ENCODE measurements at regions not wholly inside any gene's neighbourhood (a gene's known extent, or its start where the extent isn't known, plus 50 kb on each side); places are given as distances from the start of the nearest gene placed in this dataset.

DNA sequence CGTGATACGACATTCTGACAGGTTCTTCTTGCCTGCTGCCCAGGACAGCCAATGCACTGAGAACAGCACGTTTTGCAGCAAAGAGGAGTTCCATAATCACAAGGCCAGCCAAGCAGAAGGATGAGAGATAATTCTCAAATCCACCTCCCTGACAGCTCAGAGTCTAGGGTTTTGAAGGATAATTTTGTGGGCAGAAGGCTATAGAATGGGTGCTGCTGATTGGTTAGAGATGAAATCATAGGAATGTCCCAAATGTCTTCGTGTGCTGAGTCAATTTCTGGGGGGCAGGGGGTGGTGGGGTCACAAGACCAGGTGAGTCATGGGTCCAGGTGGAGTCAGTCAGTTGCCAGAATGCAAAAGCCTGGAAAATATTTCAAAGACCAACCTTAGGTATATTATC is 175.5 kb upstream of the SLC30A5 start:
- DNase-seq (ENCODE audit: low spot score): no peak
- FAIRE-seq: no peak

DNA sequence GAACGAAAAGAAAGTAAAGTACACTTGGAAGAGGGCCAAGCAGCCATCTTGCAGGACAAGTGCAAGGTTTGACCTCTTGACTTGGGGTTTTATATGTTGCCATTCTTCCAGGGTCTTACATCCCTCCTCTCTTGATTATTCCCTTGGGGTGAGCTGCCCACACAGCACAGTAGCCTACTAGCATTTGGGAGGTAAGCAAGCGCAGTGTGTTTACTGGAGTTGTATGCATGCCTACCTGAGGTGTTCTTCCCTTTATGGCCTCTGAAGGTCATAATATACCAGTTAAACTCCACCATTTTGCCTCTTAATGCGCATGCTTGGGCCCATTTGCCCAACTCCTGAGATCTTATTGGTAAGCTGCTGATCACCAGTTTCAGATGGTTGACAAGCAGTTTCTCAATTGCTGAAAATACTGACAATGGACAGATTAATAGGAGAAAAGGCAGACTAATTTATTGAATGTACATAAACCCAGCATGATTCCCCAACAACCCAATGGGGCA is 173.8 kb upstream of the SLC30A5 start:
- DNase-seq (ENCODE audit: low spot score) (no peak), FAIRE-seq (no peak)

DNA sequence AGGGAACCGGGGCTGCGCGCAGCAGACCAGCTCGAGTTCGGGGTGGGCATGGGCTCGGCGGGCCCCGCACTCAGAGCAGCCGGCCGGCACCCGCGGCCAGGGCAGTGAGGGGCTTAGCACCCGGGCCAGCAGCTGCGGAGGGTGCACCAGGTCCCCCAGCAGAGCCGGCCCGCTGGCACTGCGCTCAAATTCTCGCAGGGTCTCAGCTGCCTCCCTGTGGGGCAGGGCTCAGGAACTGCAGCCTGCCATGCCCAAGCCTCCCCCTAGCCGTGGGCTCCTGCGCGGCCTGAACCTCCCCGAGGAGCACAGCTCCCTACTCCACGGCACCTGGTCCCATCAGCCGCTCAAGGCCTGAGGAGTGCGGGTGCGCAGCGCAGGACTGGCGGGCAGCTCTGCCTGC is 172.9 kb upstream of the SLC30A5 start:
- DNase-seq (ENCODE audit: low spot score) (no peak), FAIRE-seq (no peak)

DNA sequence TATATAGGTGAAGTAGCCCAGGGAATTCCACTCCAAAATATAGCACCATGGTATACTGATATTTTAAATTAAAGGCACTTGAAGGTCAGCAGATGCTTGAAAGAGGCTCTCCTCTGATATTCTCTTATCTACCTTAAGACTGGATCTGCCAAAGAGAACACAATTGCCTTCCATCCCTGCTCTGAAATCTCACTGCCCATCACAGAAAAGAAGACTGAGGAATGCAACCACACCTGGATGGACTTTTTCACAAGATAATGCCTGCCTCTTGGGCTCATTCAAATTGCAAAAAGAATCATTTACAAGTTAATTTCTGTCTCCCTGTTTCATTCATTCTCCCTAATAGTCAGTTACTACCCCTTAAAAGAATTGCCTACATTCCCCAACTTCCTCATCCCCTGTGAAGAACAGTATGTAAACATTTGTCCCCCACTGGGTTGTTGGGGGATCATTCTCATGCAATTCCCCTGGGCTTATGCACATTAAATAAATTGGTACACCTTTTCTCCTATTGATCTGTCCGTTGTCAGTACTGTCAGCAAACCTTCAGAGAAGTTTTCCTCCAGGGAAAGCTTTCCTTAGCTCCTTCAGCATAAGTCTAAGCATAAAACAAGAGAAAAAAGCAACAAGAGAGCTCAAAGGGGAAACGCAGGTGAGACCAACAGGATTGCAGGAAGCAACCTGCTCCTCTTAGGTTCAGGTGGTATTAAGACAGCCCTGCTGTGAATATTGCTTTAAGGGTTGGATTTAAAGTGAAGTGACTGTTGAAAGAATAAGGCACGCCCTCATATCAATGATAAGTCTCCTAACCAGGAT is 171.4 kb upstream of the SLC30A5 start:
- DNase-seq (ENCODE audit: low spot score) (no peak), FAIRE-seq (no peak)

DNA sequence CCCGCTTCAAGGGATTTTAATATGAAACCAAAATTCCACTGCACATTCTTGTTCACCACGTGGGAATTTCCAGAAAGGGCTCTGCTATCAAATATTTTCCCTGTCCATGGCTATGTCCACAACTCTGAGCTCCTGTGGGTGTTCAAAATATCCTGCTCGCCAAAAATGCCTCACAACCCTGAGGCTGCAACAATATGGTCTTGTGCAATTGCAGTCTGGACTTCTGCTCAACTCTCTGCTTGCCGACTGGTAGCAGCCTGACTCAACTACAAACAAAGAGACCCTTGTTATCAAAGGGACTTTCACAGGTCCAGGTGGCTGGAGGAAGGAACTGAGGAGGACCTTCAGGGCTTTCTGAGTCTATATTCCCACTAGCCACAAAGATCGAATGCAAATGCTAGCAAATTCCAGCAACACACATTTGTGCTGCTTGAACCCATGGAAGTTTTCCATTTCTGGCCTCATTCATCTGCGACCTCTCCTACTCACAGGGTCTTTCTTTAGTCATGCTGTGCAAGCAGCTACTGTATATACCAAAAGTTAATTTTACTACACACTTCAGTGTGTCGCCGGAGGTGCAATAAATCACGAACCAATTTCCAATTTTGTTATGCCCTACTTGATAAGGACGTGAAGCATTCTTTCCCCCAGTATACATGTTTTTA is 169.2 kb upstream of the SLC30A5 start:
- DNase-seq (ENCODE audit: low spot score) (no peak), FAIRE-seq (no peak)

DNA sequence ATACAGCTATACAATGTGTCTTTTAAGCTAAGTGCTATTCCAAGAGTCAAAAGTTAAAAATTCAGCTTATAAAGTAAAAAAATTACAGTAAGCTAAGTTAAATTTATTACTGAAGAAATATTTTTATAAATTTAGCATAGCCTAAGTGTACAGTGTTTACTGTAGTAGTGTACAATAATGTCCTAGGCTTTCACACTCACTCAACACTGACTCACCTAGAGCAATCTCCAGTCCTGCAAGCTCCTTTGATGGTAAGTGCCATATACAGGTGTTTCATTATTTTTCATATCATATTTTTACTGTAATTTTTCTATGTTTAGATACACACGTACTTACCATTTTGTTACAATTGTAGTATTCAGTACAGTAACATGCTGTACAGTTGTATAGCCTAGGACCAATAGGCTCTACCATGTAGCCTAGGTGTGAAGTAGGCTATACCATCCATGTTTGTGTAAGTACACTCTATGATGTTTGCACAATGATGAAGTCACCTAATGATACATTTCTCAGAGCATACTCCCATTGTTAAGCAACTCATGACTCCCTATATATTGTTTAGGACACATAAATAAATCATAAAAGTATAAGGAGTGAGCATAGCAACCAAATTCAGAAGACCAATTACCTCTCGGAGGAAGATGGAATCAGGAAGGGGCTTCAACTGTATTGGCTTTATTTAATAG is 165.1 kb upstream of the SLC30A5 start:
- FAIRE-seq: no peak
- no peak for DNase-seq (ENCODE audit: low spot score)

DNA sequence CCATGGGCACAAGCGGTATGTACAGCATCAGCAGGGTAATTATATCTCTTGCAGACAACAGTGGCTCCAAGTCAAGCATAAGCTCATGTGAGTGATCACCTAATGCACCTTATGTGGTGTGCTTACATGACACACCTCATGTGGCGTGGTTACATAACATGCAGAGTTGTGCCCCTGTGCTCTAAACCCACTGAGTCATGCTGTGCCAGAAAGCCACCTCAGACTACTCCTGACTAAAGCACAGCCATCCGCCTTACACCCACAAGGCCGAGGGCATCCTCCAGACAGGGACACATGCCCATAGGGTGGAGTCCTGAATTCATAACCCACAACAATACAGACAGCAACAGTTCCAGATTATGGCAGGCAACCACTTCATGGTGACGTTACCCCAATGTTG is 163.7 kb upstream of the SLC30A5 start:
- FAIRE-seq (no peak), DNase-seq (ENCODE audit: low spot score) (no peak)

DNA sequence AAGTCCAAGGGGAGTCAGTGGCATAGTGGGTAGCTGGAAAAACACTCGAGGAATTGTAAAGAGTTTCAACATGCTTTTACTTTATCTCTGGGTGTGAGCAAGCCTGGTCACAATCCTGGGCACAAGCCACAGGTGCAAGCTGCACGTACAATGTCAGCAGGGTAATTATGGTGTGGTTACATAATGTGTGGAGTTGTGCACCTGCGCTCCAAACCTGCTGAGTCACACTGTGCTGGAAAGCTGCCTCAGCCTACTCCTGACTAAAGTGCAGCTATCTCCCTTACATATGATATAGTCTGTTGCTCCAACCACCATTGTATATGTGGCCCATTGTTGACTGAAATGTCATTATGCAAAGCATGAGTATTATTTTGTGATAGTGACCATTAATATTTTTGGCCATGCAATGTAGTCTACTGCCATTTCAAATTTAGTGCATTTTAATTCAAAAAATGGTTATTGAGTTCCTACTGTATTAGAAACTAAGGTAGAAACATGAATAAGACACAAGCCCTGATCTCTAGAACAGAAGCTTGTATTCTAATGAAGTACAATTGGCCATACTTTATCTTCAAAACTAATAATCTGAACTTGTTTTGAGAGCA is 160.9 kb upstream of the SLC30A5 start:
- DNase-seq (ENCODE audit: low spot score) (no peak), FAIRE-seq (no peak)

DNA sequence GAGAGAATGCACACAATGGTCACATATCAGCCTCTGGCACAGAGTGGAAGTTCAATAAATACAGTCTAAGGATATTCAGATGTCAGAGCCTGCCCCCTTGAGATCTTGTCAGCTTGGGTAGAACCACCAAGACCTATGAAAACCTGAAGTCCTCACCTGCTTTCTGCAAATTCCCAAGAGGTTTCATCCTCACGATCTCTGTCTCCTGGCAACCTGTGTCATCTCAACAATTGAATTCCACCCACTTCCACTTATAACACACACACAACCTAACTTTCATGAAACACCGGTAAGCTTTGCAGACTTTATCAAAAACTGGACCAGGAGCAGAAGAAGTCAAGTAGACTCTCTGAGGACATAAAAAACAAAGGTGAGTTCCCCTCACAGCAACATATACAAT is 151.6 kb upstream of the SLC30A5 start:
- DNase-seq (ENCODE audit: low spot score): no peak
- FAIRE-seq: no peak

DNA sequence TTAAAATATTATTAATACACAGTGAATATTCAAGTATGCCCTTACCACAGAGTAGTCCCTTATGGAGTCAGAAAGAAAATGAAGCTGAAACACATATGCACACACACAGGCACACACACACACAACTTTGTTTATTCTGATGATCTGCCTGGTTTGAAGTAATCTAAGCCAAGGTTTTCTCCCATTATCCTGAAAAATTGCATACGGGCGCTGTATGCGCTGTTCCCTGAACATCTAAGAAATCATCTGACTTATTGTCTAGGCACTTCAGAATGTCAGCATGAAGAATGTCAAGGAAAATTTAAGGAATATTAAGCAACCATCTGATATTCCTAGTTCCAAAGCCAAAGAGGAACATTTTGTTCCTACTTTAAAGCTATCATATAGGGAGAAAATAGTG is 147.1 kb upstream of the SLC30A5 start:
- FAIRE-seq (no peak), DNase-seq (ENCODE audit: low spot score) (no peak)

DNA sequence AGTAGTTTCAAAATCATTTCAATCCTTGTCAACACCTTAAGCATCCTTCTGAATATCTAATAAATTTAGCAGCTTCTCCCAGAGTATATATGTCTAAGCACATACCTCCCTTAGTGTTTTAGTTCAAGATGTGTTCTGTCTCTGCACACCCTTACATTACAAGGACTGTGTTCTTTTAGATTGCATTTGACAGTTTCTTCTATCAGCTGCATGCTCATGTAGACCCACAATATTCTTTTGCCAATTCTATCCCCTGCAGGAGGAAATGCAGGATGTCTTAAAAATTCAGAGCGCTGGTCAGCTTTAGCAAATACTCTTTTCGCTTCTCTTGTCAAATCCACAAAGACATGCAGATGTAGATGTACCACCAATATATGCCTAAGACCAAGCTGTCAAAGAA is 145.8 kb upstream of the SLC30A5 start:
- DNase-seq (ENCODE audit: low spot score): no peak
- no peak for FAIRE-seq

DNA sequence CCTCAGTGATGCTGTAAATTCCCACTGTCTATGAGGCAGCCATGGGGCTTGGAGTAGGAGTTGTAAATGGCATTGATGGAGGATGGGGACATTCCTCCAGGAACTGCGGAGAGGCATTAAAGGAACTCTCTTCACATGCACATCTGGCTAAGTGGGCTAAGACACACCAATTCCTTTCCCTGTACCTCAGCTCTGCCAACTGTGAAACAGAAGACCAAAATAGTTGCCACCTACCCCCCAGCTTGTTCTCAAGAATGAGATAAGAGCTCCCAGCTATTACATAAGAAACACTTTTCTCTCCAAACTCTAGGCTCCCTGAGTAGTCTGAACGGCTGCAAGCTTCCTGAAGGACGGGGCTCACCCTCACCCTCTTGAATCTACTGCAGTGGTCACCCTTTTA is 144.6 kb upstream of the SLC30A5 start:
- DNase-seq (ENCODE audit: low spot score) (no peak), FAIRE-seq (no peak)

DNA sequence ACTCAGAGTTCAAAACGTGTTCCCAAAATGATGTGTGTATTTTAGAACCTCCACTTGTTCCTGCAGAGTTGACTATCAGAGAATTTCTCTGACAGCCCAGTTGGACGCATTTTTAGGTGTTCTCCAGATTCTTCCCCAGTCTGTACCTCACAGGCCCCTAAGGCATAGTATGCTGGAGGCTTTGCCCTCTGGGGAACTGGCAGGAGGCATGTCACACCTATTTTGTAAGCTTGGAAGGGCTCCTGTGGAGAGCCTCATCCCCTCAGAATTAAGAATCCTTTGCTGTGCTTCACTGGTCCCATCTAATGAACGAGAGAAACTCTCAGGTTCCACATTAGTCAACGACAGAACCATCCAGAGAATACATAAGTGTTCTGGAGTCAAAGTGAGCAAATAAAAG is 144.1 kb upstream of the SLC30A5 start:
- FAIRE-seq: no peak
- DNase-seq (ENCODE audit: low spot score): no peak

DNA sequence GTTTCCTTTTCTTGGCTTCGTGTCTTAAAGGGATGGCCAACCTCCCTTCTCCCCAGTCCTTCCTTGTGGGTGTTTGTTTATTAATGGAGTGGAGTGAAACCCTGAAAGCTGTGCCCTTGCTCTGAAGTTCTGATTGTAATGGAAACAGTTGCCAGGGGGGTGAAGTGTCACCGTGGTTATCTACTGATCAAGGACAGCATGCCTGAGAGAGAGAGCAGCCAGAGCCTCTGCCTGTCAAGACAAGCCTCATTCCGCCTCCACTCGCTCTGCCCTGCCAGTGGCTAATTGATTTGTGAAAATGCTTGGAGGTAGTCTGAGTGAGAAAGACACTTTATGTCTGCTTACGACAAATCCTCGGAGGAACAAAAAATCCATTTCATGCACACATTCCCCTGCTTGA is 143.7 kb upstream of the SLC30A5 start:
- FAIRE-seq: no peak
- DNase-seq (ENCODE audit: low spot score): no peak

DNA sequence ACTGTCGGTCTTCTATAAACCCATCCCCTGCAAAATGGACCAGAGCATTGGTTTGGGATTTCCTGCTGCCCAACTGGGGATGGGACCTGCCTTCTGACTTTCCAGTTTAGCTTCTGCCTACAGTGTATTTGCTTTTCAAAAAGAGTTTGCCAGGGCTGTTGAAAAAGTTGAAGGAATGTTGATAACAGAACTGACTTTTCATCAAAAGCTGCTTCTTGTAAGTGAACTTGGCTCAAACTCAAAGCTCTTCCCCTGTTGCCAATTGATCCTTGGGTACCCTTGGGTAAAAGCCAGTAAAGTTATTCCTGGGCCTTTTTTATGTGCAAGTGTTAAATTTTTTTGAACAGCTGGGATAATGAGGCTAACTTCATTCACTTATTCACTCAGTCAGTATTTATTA is 142.9 kb upstream of the SLC30A5 start:
- FAIRE-seq (no peak), DNase-seq (ENCODE audit: low spot score) (no peak)

DNA sequence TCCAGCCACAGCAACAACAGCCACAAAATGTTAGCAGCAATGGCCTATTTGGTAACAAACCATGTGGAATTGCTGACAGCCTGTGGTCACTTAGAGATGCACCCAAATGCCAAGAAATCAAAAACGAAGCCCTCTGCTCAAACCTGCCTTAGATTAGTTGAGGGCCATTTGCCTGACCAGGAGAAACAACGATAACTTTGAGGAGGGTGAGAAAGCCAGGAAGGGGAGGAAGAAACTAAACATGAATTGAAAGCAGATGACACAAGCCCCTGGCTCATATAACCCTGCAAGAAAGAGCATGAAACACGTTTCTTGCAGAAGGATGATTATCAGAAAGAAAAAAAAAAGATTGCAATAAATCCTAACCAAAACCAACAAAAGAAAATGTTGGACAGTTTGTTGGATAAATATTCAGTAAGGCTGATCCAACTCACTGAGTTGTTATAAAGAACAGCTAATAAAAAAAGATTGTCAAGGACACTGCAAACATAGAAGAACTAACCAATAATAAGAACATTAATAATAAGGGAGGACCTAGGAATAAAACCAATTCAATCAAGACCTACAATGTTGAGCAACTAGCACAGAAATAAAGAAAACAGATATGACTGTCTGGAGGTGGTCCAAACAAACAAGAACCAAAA is 140.5 kb upstream of the SLC30A5 start:
- no peak for DNase-seq (ENCODE audit: low spot score)
- no peak for FAIRE-seq

DNA sequence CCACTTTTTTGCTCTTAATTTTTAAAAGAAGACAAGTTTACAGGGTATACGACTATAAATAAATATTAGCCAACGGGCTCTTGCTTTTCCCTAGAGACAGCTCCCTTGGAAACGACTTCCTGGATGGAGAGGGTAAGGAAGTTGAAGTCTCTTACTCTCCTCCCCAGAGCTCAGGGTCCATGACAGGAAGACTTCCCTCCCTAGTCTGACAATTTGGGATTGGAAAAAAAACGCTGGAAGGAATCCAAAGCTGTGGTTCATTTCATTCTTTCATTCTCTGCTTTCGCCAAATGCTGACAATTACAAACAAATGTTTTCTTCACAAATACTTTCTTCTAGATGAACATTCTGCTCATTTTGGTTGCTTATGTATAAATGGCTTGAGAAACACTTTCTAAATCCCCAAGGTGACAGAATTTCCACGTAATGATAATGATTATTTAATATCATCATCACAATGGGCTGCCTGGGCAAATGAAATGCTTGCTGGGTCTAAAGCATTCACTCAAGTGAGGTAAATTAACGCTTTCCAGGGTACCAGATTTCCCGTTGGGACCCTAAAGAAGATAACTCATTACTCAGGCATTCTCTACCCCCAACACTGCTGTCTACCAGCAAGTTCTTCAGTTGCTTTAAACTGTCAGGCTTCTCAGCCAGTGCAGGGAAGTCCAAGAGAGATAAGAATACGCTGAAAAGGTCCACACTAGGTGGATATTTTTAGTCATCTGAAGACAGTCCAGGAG is 139.8 kb upstream of the SLC30A5 start:
- FAIRE-seq (no peak), DNase-seq (ENCODE audit: low spot score) (no peak)

DNA sequence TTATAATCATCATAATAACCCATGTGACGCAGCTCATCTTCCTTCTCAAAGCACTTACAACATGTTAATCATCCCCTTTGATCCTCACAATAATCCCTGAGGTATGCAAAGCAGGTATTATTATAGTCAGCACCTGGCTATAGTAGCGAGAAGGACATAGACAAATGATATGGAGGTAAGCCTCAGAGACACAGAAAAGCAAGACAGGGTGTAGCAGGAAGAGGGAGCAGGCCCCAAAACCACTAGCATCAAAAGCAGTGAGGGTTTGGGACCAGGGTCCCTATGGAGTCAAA is 139.2 kb upstream of the SLC30A5 start:
- FAIRE-seq: no peak
- DNase-seq (ENCODE audit: low spot score): no peak

DNA sequence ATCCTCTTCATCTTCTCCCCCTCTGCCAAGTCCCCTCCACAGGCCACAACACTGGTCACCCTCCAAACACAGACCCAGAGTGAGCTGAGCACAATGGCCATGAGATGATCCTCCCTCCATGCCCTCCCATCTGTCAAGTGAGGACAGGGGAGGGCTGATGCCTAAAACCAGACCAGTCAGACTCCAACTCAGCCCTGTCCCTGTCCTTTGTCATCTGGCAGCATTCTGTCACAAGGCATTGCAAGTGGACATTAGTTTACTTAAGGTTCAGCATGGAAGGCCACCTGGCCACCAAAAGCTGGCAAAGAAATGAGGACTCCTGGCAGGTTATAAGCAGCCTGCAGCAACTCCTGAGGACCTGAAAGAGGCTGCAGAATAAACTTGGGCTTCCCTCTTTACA is 136.2 kb upstream of the SLC30A5 start:
- FAIRE-seq (no peak), DNase-seq (ENCODE audit: low spot score) (no peak)

DNA sequence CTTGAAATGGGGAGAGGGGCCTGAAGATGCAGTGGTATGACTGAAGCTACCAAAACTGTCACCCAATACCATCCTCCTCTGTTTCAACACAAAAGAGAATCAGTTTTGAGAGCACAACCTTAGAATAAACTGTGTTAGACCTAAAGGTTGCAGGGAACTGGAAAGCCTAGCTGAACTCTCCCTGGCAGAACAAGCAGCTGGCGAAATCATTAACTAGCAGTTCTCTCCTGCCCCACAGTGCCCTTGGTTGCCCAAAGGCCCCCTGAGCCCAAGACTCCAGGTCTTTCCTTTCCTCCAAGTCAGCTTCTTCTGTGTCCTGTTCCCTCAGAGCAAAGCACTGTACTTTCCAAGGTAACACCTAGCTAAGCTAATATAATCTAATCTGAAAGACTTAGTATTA is 135.4 kb upstream of the SLC30A5 start:
- FAIRE-seq (no peak), DNase-seq (ENCODE audit: low spot score) (no peak)

DNA sequence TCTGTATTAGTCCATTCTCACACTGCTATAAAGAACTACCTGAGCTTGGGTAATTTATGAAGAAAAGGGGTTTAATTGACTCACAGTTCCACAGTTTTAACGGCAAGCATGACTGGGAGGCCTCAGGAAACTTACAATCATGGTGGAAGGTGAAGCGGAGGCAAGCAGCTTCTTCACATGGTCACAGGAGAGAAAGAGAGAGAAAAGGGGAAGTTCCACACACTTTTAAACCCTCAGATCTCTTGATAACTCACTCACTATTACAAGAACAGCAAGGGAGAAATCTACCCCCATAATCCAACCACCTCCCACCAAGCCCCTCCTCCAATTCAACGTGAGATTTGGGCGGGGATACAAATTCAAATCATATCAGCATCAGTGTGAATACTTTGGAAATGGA is 133.4 kb upstream of the SLC30A5 start:
- DNase-seq (ENCODE audit: low spot score) (no peak), FAIRE-seq (no peak)

Data from RCC 7860 (cell line).